GM23248 (cell line): ENCODE measurements at regions not wholly inside any gene's neighbourhood (a gene's known extent, or its start where the extent isn't known, plus 50 kb on each side); places are given as distances from the start of the nearest gene placed in this dataset.

Experiments
- EZH2 ChIP-seq: fragments of 200-600 bp; sonication (generic); IDR thresholded peaks from 2 replicates; pipeline ENCODE4 v1.6.1; 2018; ENCODE audit warnings: antibody characterized with exemption, mild to moderate bottlenecking; ENCODE audit not compliant: insufficient read depth, poor library complexity, severe bottlenecking
- EZH2phosphoT487 ChIP-seq: fragments of 200-600 bp; sonication (generic); IDR thresholded peaks from 2 replicates; pipeline ENCODE4 v1.6.1; 2018; ENCODE audit warnings: antibody characterized with exemption, moderate library complexity, mild to moderate bottlenecking, low read depth; ENCODE audit not compliant: insufficient read depth

DNA sequence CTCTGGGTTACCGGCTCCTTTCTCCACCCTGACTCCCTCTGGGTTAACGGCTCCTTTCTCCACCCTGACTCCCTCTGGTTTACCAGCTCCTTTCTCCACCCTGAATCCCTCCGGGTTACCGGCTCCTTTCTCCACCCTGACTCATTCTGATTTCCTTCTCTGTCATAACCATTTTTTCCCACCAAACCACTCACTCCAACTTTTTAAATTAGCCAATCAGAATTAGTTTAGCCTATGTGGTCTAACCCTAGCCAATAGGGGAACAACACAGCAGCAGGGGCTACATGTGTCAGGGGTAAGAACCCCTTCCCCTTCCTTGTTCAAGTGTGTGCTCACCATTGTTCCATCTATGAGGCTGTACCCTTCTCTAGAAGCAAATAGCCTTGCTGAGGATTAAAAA, 98.4 kb upstream of the RBM19 start:
- TF ChIP-seq EZH2phosphoT487, result no peak
- no peak for TF ChIP-seq EZH2
